ENCODE measurements at regions not wholly inside any gene's neighbourhood (a gene's known extent, or its start where the extent isn't known, plus 50 kb on each side); places are given as distances from the start of the nearest gene placed in this dataset.

DNA sequence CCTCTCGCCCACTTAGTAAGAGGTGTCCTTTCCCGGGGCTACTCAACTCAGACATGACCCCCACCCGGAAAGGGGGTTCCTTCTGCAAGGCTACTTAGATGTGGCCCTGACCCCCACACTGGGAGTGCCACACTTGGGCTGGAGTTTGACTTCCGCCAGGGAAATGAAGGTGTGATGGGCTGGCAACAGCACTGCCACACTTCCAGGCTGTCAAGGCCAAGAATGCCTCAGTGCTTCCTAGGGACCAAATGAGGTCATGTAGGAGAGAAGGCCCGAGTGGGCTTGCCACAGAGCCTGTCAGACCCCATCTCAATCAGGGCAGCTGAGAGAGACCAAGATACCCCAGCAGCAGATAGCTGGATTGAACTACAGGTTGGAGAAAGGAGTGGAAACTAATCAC is 55.5 kb downstream of the DRD1 start:
- Histone ChIP-seq H3F3A (ENCODE audit: insufficient read depth) (no peaks in the 10 kb centered on the region), H3K36me3 (ENCODE audit: low read depth) (no peaks in the 10 kb centered on the region), H3K27me3 (replicated peaks; ENCODE audit: insufficient read depth) (no peaks in the 10 kb centered on the region), H3K4me2 (ENCODE audit: unreplicated experiment) (no peak overlapping the region), H3K4me3 (no peak overlapping the region), H3K9me2 (ENCODE audit: insufficient read depth) (no peaks in the 10 kb centered on the region), H3K4me1 (ENCODE audit: insufficient read depth) (no peaks in the 10 kb centered on the region), H3K79me2 (ENCODE audit: insufficient read depth) (no peaks in the 10 kb centered on the region), H3K9ac (no peak overlapping the region), H3K9me3 (ENCODE audit: low read depth) (no peaks in the 10 kb centered on the region), H4K20me1 (ENCODE audit: insufficient read depth) (no peaks in the 10 kb centered on the region), H2AFZ (no peak overlapping the region), H3K27ac (no peak overlapping the region)
- WGBS, 2 experiments (ENCODE audit: low coverage in 1 of 2, low lambda C conversion rate in 2 of 2, missing lambda C conversion rate in 2 of 2): 14 to 23% methylated on average over 5 of the region's 5 CpGs
- DNase-seq: no peak
- in situ Hi-C loops (cut with MboI): no loop called here
- TF ChIP-seq EZH2phosphoT487 (IDR thresholded peaks at IDR 0.05; ENCODE audit: insufficient read depth, low read depth): no peak
- TF ChIP-seq EZH2 (IDR thresholded peaks at IDR 0.05; ENCODE audit: insufficient read depth, poor library complexity, severe bottlenecking): no peak

DNA sequence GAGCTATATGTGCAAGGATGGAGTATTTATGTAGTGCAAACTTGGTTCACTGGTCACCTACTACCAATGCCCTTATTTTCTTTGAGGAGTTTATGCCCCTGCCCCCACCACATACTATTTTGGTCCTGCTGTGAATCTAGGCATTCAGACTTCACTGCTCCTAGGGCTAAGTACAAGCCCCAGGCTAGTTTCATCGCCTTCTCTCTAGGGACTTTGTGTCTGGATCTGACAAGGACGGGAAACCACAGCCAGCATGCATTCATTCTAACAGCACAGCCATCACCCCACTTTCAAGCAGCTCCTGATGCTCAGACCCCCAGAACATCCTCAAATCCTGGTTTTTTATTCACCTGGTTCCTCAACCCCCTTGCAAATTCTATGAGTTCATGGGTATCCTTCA is 56.8 kb downstream of the DRD1 start:
- Histone ChIP-seq H3K4me1 (ENCODE audit: insufficient read depth) (no peaks in the 10 kb centered on the region), H3K9me3 (ENCODE audit: low read depth) (no peaks in the 10 kb centered on the region), H2AFZ (no peak overlapping the region), H3K9me2 (ENCODE audit: insufficient read depth) (no peaks in the 10 kb centered on the region), H4K20me1 (ENCODE audit: insufficient read depth) (no peaks in the 10 kb centered on the region), H3K9ac (no peak overlapping the region), H3K79me2 (ENCODE audit: insufficient read depth) (no peaks in the 10 kb centered on the region), H3K27me3 (replicated peaks; ENCODE audit: insufficient read depth) (no peaks in the 10 kb centered on the region), H3K4me2 (ENCODE audit: unreplicated experiment) (no peak overlapping the region), H3F3A (ENCODE audit: insufficient read depth) (no peaks in the 10 kb centered on the region), H3K36me3 (ENCODE audit: low read depth) (no peaks in the 10 kb centered on the region), H3K4me3 (no peak overlapping the region), H3K27ac (no peak overlapping the region)
- in situ Hi-C loops (cut with MboI): no loop called here
- DNase-seq: no peak
- WGBS, 2 experiments (ENCODE audit: low coverage in 1 of 2, low lambda C conversion rate in 2 of 2, missing lambda C conversion rate in 2 of 2): 3 to 17% methylated on average over 2 of the region's 2 CpGs
- no peak for TF ChIP-seq EZH2phosphoT487 (IDR thresholded peaks at IDR 0.05; ENCODE audit: insufficient read depth, low read depth)
- TF ChIP-seq EZH2 (IDR thresholded peaks at IDR 0.05; ENCODE audit: insufficient read depth, poor library complexity, severe bottlenecking): no peak

DNA sequence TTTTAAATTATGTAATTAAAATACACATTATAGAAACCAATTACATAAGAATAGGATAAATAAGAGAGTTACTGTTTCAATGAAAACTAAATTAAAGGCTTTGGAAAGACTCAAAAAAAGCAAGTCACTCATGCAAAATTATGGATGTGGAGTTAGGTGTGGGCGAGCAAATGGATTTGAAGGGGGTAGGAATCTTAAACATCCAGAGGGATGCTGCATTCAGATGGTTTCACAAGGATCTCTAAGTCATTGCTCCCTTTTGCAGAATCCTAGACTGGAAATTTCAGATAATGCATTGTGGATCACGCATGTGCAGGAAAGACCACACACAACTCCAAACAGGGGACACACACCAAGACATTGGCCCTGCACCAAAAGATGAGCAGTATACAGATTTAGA is 57.5 kb downstream of the DRD1 start:
- no peak for DNase-seq
- no peak overlapping the region for H3K9ac ChIP-seq
- in situ Hi-C loops (cut with MboI): no loop called here
- no peaks in the 10 kb centered on the region for H3K36me3 ChIP-seq (ENCODE audit: low read depth)
- no peak overlapping the region for H3K4me2 ChIP-seq (ENCODE audit: unreplicated experiment)
- H3F3A ChIP-seq (ENCODE audit: insufficient read depth): no peaks in the 10 kb centered on the region
- TF ChIP-seq EZH2phosphoT487 (IDR thresholded peaks at IDR 0.05; ENCODE audit: insufficient read depth, low read depth) (no peak), EZH2 (IDR thresholded peaks at IDR 0.05; ENCODE audit: insufficient read depth, poor library complexity, severe bottlenecking) (no peak)
- no peaks in the 10 kb centered on the region for H4K20me1 ChIP-seq (ENCODE audit: insufficient read depth)
- H3K79me2 ChIP-seq (ENCODE audit: insufficient read depth): no peaks in the 10 kb centered on the region
- H3K9me3 ChIP-seq (ENCODE audit: low read depth): no peaks in the 10 kb centered on the region
- 18 to 21% methylated on average over 2 of the region's 2 CpGs for WGBS, 2 experiments (ENCODE audit: low coverage in 1 of 2, low lambda C conversion rate in 2 of 2, missing lambda C conversion rate in 2 of 2)
- H3K4me3 ChIP-seq: no peak overlapping the region
- H2AFZ ChIP-seq: no peak overlapping the region
- no peak overlapping the region for H3K27ac ChIP-seq
- no peaks in the 10 kb centered on the region for H3K9me2 ChIP-seq (ENCODE audit: insufficient read depth)
- no peaks in the 10 kb centered on the region for H3K4me1 ChIP-seq (ENCODE audit: insufficient read depth)
- no peaks in the 10 kb centered on the region for H3K27me3 ChIP-seq (replicated peaks; ENCODE audit: insufficient read depth)

DNA sequence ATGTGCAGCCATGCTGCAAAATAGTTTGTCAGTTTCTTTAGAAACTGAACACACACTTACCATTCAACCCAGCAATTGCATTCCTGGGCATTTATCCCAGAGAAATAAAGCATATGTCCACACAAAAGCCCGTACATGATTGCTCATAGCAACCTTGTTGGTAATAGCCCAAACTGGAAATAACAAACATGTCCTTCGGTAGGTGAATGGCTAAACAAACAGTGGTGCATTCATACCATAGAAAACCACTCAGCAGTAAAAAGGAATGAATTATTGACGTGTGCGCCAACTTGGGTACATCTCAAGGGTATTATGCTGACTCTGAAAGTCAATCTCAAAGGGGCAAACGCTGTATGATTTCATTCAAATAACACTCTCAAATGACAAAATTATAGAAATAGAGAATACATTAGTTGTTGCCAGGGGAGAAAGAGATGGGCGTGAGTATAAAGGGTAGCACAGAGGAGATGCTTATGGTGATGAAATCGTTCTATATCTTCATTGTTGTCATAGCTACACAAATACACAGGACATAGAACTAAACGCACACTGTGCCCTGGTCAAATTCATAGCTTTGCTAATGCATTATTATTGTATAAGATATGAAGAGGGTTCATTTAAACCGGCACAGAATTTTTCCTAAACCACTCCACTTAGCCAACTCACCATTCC is 58.2 kb downstream of the DRD1 start:
- no peaks in the 10 kb centered on the region for H3K9me2 ChIP-seq (ENCODE audit: insufficient read depth)
- H3K9me3 ChIP-seq (ENCODE audit: low read depth): no peaks in the 10 kb centered on the region
- H3K36me3 ChIP-seq (ENCODE audit: low read depth): no peaks in the 10 kb centered on the region
- no peaks in the 10 kb centered on the region for H4K20me1 ChIP-seq (ENCODE audit: insufficient read depth)
- H3K4me1 ChIP-seq (ENCODE audit: insufficient read depth): no peaks in the 10 kb centered on the region
- H3K27me3 ChIP-seq (replicated peaks; ENCODE audit: insufficient read depth): no peaks in the 10 kb centered on the region
- H3K4me2 ChIP-seq (ENCODE audit: unreplicated experiment): no peak overlapping the region
- H3K9ac ChIP-seq: no peak overlapping the region
- H3K27ac ChIP-seq: no peak overlapping the region
- TF ChIP-seq EZH2 (IDR thresholded peaks at IDR 0.05; ENCODE audit: insufficient read depth, poor library complexity, severe bottlenecking) (no peak), EZH2phosphoT487 (IDR thresholded peaks at IDR 0.05; ENCODE audit: insufficient read depth, low read depth) (no peak)
- no peak overlapping the region for H2AFZ ChIP-seq
- no peak overlapping the region for H3K4me3 ChIP-seq
- WGBS, 2 experiments (ENCODE audit: low coverage in 1 of 2, low lambda C conversion rate in 2 of 2, missing lambda C conversion rate in 2 of 2): 23 to 24% methylated on average over 9 of the region's 9 CpGs
- in situ Hi-C loops (cut with MboI): no loop called here
- no peak for DNase-seq
- no peaks in the 10 kb centered on the region for H3K79me2 ChIP-seq (ENCODE audit: insufficient read depth)
- H3F3A ChIP-seq (ENCODE audit: insufficient read depth): no peaks in the 10 kb centered on the region
